DMS 273 (cell line): ENCODE measurements at regions not wholly inside any gene's neighbourhood (a gene's known extent, or its start where the extent isn't known, plus 50 kb on each side); places are given as distances from the start of the nearest gene placed in this dataset.

Experiments used
- DNase-seq: peaks from one replicate; lab custom pipeline; 2025; ENCODE audit not compliant: unreplicated experiment; lab: John Stamatoyannopoulos, UW

GRCh38 chr11:109347304-109347703, 74.7 kb upstream of the C11orf87 start:
- DNase-seq = no peak

GRCh38 chr11:109349276-109350080, 72.5 kb upstream of the C11orf87 start:
- DNase-seq = no peak

- no peak for DNase-seq
Observed at GRCh38 chr11:109350091-109350490, 71.9 kb upstream of the C11orf87 start.

DNA sequence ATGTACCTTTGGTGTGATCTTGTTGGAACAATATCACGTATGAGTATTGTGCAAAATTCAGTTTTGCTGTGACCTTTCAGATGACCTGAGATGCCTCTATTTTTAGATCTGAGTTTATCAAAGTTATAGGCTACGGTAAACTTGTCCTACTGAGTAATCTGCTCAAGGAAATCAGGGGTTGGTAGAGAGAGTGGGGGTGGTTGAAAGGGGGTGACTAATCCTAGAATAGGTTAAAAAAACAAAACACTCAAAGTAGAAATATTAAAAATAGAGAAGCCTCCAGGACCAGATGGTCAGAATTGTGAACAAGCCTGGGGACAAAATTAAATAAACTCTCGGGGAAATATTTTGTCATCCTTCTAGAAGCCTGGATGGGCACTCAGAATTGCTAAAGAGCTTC, 59.9 kb upstream of the C11orf87 start:
- DNase-seq = no peak

GRCh38 chr11:109363682-109364081, 58.3 kb upstream of the C11orf87 start:
- DNase-seq = no peak

GRCh38 chr11:109364851-109365250, 57.1 kb upstream of the C11orf87 start:
- no peak for DNase-seq

DNA sequence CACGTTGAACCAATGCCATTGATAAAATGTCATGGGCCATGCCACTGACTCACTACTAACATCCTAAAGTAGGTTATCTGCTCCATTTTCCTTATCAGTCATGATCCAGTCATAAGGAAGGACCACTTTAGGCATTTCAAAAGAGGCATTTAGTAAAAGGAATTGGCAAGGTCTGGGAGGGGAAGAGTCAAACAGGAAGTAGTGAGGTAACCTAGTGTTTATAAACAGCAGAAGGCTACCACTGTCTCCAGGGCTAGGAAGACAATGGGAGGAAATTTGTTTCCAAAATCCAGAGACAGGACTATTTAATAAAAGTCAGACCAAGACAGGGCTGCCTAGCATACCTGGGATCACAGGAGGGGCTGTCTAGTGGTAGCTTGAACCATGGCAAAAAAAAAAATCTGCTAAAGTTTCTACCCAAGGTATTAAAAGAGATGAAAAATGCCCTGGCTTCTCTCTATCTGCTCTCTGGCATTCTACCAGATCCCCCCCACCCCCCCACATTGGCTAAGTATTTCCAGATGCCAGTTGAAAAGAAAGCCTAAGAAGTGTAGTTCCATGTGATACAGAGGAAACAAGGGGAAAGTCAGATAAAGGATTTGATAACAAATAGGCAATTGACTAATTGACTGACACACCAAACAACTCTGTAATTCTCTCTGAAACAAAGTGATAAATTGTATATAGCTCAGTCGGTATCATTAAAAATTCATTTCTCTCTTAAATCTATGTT, 50.4 kb upstream of the C11orf87 start:
- no peak for DNase-seq
